ENCODE measurements at regions not wholly inside any gene's neighbourhood (a gene's known extent, or its start where the extent isn't known, plus 50 kb on each side); places are given as distances from the start of the nearest gene placed in this dataset.
"Not testable (repeated sequence)": the region's sequence is repeated elsewhere in the genome, so short reads cannot be mapped to it uniquely, and the experiment has no call there.

DNA sequence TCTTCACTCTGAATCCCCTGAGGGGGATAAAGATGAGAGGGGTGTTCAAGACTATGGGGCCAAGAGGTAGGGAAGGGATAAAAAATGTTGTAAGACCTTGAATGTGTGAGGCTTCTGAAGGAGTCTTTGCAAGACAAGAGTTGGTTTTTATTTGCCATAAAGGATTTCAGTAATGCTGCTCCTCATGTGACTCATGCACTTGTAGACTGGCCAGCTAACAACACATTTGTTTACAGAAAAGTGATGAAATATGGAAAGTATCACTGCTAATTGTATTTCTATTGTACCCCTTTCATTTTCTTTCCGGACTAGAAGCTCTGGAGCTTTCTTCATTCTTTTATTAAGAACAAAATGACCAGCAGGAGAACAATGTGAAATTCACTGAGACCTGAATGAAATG is 782.1 kb downstream of the EPHA4 start:
- Histone ChIP-seq H3K9ac (ENCODE audit: low read depth, low read length) (no peak overlapping the region), H3K27me3 (ENCODE audit: control insufficient read depth, insufficient read depth, low read length) (no peaks in the 10 kb centered on the region), H3K9me3 (ENCODE audit: control insufficient read depth, insufficient read depth, low read length) (no peaks in the 10 kb centered on the region), H3K4me3 (ENCODE audit: low read depth, low read length) (no peak overlapping the region), H3K4me1 (ENCODE audit: control insufficient read depth, insufficient read depth, low read length) (no peaks in the 10 kb centered on the region), H3K36me3 (ENCODE audit: control insufficient read depth, insufficient read depth, low read length) (no peaks in the 10 kb centered on the region), H3K27ac (ENCODE audit: low read depth, low read length) (no peak overlapping the region)

GRCh38 chr2:220795705-220796104 is 776.4 kb downstream of the EPHA4 start:
- no peak overlapping the region for H3K27ac ChIP-seq (ENCODE audit: low read depth, low read length)
- no peaks in the 10 kb centered on the region; the same call in 1 of the 2 replicates for H3K4me1 ChIP-seq (ENCODE audit: control insufficient read depth, insufficient read depth, low read length)
- H3K9me3 ChIP-seq (ENCODE audit: control insufficient read depth, insufficient read depth, low read length), result no peaks in the 10 kb centered on the region
- H3K9ac ChIP-seq (ENCODE audit: low read depth, low read length), result no peak overlapping the region
- H3K4me3 ChIP-seq (ENCODE audit: low read depth, low read length), result no peak overlapping the region
- H3K36me3 ChIP-seq (ENCODE audit: control insufficient read depth, insufficient read depth, low read length), result no peaks in the 10 kb centered on the region
- no peaks in the 10 kb centered on the region for H3K27me3 ChIP-seq (ENCODE audit: control insufficient read depth, insufficient read depth, low read length)

GRCh38 chr2:220811115-220811514 is 761.0 kb downstream of the EPHA4 start:
- Histone ChIP-seq H3K9me3 (ENCODE audit: control insufficient read depth, insufficient read depth, low read length) (no peaks in the 10 kb centered on the region), H3K9ac (ENCODE audit: low read depth, low read length) (no peak overlapping the region), H3K36me3 (ENCODE audit: control insufficient read depth, insufficient read depth, low read length) (no peaks in the 10 kb centered on the region), H3K4me3 (ENCODE audit: low read depth, low read length) (no peak overlapping the region), H3K27me3 (ENCODE audit: control insufficient read depth, insufficient read depth, low read length) (no peaks in the 10 kb centered on the region), H3K4me1 (ENCODE audit: control insufficient read depth, insufficient read depth, low read length) (no peaks in the 10 kb centered on the region), H3K27ac (ENCODE audit: low read depth, low read length) (no peak overlapping the region)

- Histone ChIP-seq H3K4me3 (ENCODE audit: low read depth, low read length) (no peak overlapping the region), H3K27ac (ENCODE audit: low read depth, low read length) (no peak overlapping the region), H3K4me1 (ENCODE audit: control insufficient read depth, insufficient read depth, low read length) (no peaks in the 10 kb centered on the region)
Measured at GRCh38 chr2:220811952-220812570, 760.0 kb downstream of the EPHA4 start.

GRCh38 chr2:220814441-220814840 is 757.7 kb downstream of the EPHA4 start:
- no peaks in the 10 kb centered on the region for H3K4me1 ChIP-seq (ENCODE audit: control insufficient read depth, insufficient read depth, low read length)
- no peak overlapping the region for H3K27ac ChIP-seq (ENCODE audit: low read depth, low read length)
- no peaks in the 10 kb centered on the region for H3K27me3 ChIP-seq (ENCODE audit: control insufficient read depth, insufficient read depth, low read length)
- no peaks in the 10 kb centered on the region for H3K36me3 ChIP-seq (ENCODE audit: control insufficient read depth, insufficient read depth, low read length)
- no peak overlapping the region for H3K4me3 ChIP-seq (ENCODE audit: low read depth, low read length)
- no peak overlapping the region for H3K9ac ChIP-seq (ENCODE audit: low read depth, low read length)
- no peaks in the 10 kb centered on the region for H3K9me3 ChIP-seq (ENCODE audit: control insufficient read depth, insufficient read depth, low read length)

More at GRCh38 chr2:220811952-220812570, 760.0 kb downstream of the EPHA4 start:
- Histone ChIP-seq H3K9me3 (ENCODE audit: control insufficient read depth, insufficient read depth, low read length) (no peaks in the 10 kb centered on the region), H3K27me3 (ENCODE audit: control insufficient read depth, insufficient read depth, low read length) (no peaks in the 10 kb centered on the region), H3K9ac (ENCODE audit: low read depth, low read length) (no peak overlapping the region), H3K36me3 (ENCODE audit: control insufficient read depth, insufficient read depth, low read length) (no peaks in the 10 kb centered on the region)

- Histone ChIP-seq H3K9me3 (ENCODE audit: control insufficient read depth, insufficient read depth, low read length) (no peaks in the 10 kb centered on the region), H3K36me3 (ENCODE audit: control insufficient read depth, insufficient read depth, low read length) (no peaks in the 10 kb centered on the region), H3K9ac (ENCODE audit: low read depth, low read length) (no peak overlapping the region), H3K4me1 (ENCODE audit: control insufficient read depth, insufficient read depth, low read length) (no peaks in the 10 kb centered on the region), H3K27ac (ENCODE audit: low read depth, low read length) (no peak overlapping the region), H3K4me3 (ENCODE audit: low read depth, low read length) (no peak overlapping the region), H3K27me3 (ENCODE audit: control insufficient read depth, insufficient read depth, low read length) (no peaks in the 10 kb centered on the region)
Measured at GRCh38 chr2:220815698-220816097, 756.4 kb downstream of the EPHA4 start.

GRCh38 chr2:220821683-220822082 is 750.4 kb downstream of the EPHA4 start:
- Histone ChIP-seq H3K27me3 (ENCODE audit: control insufficient read depth, insufficient read depth, low read length) (no peaks in the 10 kb centered on the region), H3K4me1 (ENCODE audit: control insufficient read depth, insufficient read depth, low read length) (no peaks in the 10 kb centered on the region), H3K27ac (ENCODE audit: low read depth, low read length) (no peak overlapping the region), H3K36me3 (ENCODE audit: control insufficient read depth, insufficient read depth, low read length) (no peaks in the 10 kb centered on the region), H3K9ac (ENCODE audit: low read depth, low read length) (no peak overlapping the region), H3K4me3 (ENCODE audit: low read depth, low read length) (no peak overlapping the region), H3K9me3 (ENCODE audit: control insufficient read depth, insufficient read depth, low read length) (no peaks in the 10 kb centered on the region)

DNA sequence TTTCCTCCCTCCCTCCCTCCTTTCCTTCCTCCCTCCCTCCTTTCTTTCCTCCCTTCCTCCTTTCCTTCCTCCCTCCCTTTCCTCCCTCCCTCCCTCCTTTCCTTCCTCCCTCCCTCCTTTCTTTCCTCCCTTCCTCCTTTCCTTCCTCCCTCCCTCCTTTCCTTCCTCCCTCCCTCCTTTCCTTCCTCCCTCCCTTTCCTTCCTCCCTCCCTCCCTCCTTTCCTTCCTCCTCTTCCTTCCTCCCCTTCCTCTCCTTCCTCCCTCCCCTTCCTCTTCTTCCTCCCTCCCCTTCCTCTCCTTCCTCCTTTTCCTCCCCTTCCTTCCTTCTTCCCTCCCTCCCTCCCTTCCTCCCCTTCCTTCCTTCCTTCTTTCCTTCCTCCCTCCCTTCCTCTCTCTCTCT is 748.5 kb downstream of the EPHA4 start:
- not testable (repeated sequence) for H3K4me3 ChIP-seq (ENCODE audit: low read depth, low read length); H3K27ac ChIP-seq (ENCODE audit: low read depth, low read length); H3K9ac ChIP-seq (ENCODE audit: low read depth, low read length); H3K4me1 ChIP-seq (ENCODE audit: control insufficient read depth, insufficient read depth, low read length); H3K36me3 ChIP-seq (ENCODE audit: control insufficient read depth, insufficient read depth, low read length); H3K27me3 ChIP-seq (ENCODE audit: control insufficient read depth, insufficient read depth, low read length); H3K9me3 ChIP-seq (ENCODE audit: control insufficient read depth, insufficient read depth, low read length)

DNA sequence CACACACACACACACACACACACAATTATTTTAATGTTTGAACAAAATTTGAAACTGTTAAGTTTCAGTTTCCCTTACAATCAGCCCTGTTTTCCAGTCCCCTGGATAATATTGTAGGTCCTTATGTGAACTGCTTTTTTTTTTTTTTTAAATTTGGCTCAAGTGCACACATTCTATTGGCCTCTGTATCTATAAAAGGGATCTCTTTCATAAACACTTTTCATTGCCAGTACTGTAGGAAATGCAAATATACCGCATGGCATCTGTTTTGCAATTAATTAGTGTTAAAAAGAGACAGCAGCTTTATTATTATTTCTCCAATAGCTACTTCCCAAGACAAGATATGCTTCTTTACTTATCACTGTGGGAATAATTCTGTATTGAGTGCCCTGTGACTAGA is 738.7 kb downstream of the EPHA4 start:
- Histone ChIP-seq H3K4me3 (ENCODE audit: low read depth, low read length) (no peak overlapping the region), H3K9ac (ENCODE audit: low read depth, low read length) (no peak overlapping the region), H3K27me3 (ENCODE audit: control insufficient read depth, insufficient read depth, low read length) (no peaks in the 10 kb centered on the region), H3K36me3 (ENCODE audit: control insufficient read depth, insufficient read depth, low read length) (no peaks in the 10 kb centered on the region), H3K4me1 (ENCODE audit: control insufficient read depth, insufficient read depth, low read length) (no peaks in the 10 kb centered on the region), H3K9me3 (ENCODE audit: control insufficient read depth, insufficient read depth, low read length) (no peaks in the 10 kb centered on the region), H3K27ac (ENCODE audit: low read depth, low read length) (no peak overlapping the region)

- H3K9ac ChIP-seq (ENCODE audit: low read depth, low read length), result no peak overlapping the region
- H3K27me3 ChIP-seq (ENCODE audit: control insufficient read depth, insufficient read depth, low read length), result no peaks in the 10 kb centered on the region
- H3K27ac ChIP-seq (ENCODE audit: low read depth, low read length), result no peak overlapping the region
- H3K36me3 ChIP-seq (ENCODE audit: control insufficient read depth, insufficient read depth, low read length), result no peaks in the 10 kb centered on the region
- no peaks in the 10 kb centered on the region for H3K9me3 ChIP-seq (ENCODE audit: control insufficient read depth, insufficient read depth, low read length)
- no peaks in the 10 kb centered on the region for H3K4me1 ChIP-seq (ENCODE audit: control insufficient read depth, insufficient read depth, low read length)
- no peak overlapping the region for H3K4me3 ChIP-seq (ENCODE audit: low read depth, low read length)
Measured at GRCh38 chr2:220835583-220835982, 736.5 kb downstream of the EPHA4 start.

DNA sequence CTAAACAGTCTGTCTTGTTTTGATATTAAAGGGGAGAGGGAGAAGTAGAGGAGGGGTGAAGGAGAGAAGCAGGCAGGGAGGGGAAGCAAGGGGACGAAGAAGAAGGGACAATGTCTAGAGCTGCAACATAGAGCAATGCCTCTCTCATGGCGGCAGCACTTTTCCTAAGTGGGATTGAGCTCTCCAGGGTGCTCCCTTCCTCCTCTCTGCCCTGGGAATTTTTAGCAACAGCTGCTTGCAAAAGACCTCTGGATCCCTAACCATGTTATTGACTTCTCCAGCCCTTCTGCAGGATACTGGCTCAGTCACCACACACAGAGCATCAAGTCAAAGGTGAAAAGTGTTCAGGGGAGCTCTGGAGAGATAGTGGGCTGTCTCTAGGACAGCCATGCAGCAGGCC is 734.9 kb downstream of the EPHA4 start:
- H3K4me1 ChIP-seq (ENCODE audit: control insufficient read depth, insufficient read depth, low read length), result no peaks in the 10 kb centered on the region
- no peak overlapping the region for H3K27ac ChIP-seq (ENCODE audit: low read depth, low read length)
- no peak overlapping the region for H3K4me3 ChIP-seq (ENCODE audit: low read depth, low read length)
- H3K9ac ChIP-seq (ENCODE audit: low read depth, low read length), result no peak overlapping the region
- no peaks in the 10 kb centered on the region for H3K9me3 ChIP-seq (ENCODE audit: control insufficient read depth, insufficient read depth, low read length)
- H3K27me3 ChIP-seq (ENCODE audit: control insufficient read depth, insufficient read depth, low read length), result no peaks in the 10 kb centered on the region
- no peaks in the 10 kb centered on the region for H3K36me3 ChIP-seq (ENCODE audit: control insufficient read depth, insufficient read depth, low read length)

All from HUES48 (cell line).